ENCODE measurements at regions not wholly inside any gene's neighbourhood (a gene's known extent, or its start where the extent isn't known, plus 50 kb on each side); places are given as distances from the start of the nearest gene placed in this dataset.
"Not testable (repeated sequence)": the region's sequence is repeated elsewhere in the genome, so short reads cannot be mapped to it uniquely, and the experiment has no call there.

- DNase-seq = no peak
Measured at GRCh38 chr21:20026543-20026942, 971.7 kb upstream of the NCAM2 start.

GRCh38 chr21:20030390-20030789 is 967.8 kb upstream of the NCAM2 start:
- DNase-seq = no peak

- DNase-seq = no peak
Measured at GRCh38 chr21:20031807-20032206, 966.4 kb upstream of the NCAM2 start.

- DNase-seq = no peak
Measured at GRCh38 chr21:20040768-20041167, 957.4 kb upstream of the NCAM2 start.

- DNase-seq = no peak
Measured at GRCh38 chr21:20045197-20045596, 953.0 kb upstream of the NCAM2 start.

GRCh38 chr21:20048130-20048837 is 949.9 kb upstream of the NCAM2 start:
- not testable (repeated sequence) for DNase-seq

- no peak for DNase-seq
Measured at GRCh38 chr21:20083336-20083735, 914.9 kb upstream of the NCAM2 start.

GRCh38 chr21:20083925-20084324 is 914.3 kb upstream of the NCAM2 start:
- DNase-seq = no peak

- DNase-seq = no peak
Measured at GRCh38 chr21:20086508-20086907, 911.7 kb upstream of the NCAM2 start.

- DNase-seq = no peak
Measured at GRCh38 chr21:20106368-20106767, 891.8 kb upstream of the NCAM2 start.

GRCh38 chr21:20108016-20108415 is 890.2 kb upstream of the NCAM2 start:
- no peak for DNase-seq

- DNase-seq = no peak
Measured at GRCh38 chr21:20108976-20109540, 889.2 kb upstream of the NCAM2 start.

GRCh38 chr21:20110368-20110767 is 887.8 kb upstream of the NCAM2 start:
- DNase-seq = no peak

- no peak for DNase-seq
Measured at GRCh38 chr21:20151741-20152140, 846.5 kb upstream of the NCAM2 start.

GRCh38 chr21:20163167-20163566 is 835.0 kb upstream of the NCAM2 start:
- no peak for DNase-seq

GRCh38 chr21:20167059-20167458 is 831.1 kb upstream of the NCAM2 start:
- DNase-seq = no peak

GRCh38 chr21:20169812-20170576 is 828.2 kb upstream of the NCAM2 start:
- no peak for DNase-seq

- DNase-seq = no peak
Measured at GRCh38 chr21:20186186-20186585, 812.0 kb upstream of the NCAM2 start.

- no peak for DNase-seq
Measured at GRCh38 chr21:20187028-20187427, 811.2 kb upstream of the NCAM2 start.

GRCh38 chr21:20201323-20201722 is 796.9 kb upstream of the NCAM2 start:
- not testable (repeated sequence) for DNase-seq

- DNase-seq = no peak
Measured at GRCh38 chr21:20207335-20207734, 790.9 kb upstream of the NCAM2 start.

GRCh38 chr21:20215959-20216358 is 782.2 kb upstream of the NCAM2 start:
- DNase-seq = no peak

GRCh38 chr21:20220586-20220985 is 777.6 kb upstream of the NCAM2 start:
- no peak for DNase-seq

- not testable (repeated sequence) for DNase-seq
Measured at GRCh38 chr21:20221981-20222380, 776.2 kb upstream of the NCAM2 start.
